GM21576 (cell line): ENCODE measurements at regions not wholly inside any gene's neighbourhood (a gene's known extent, or its start where the extent isn't known, plus 50 kb on each side); places are given as distances from the start of the nearest gene placed in this dataset.

Experiments
- ATAC-seq: cut with Tn5 transposase; IDR thresholded peaks from one replicate; pipeline ENCODE4 v1.9.1; 2021; ENCODE audit warnings: mild to moderate bottlenecking, moderate library complexity; ENCODE audit not compliant: unreplicated experiment

GRCh38 chr3:194218646-194219453, 82.9 kb downstream of the HES1 start:
- no peak for ATAC-seq

- ATAC-seq = no peak
Measured at GRCh38 chr3:194219826-194220410, 84.0 kb downstream of the HES1 start.

- no peak for ATAC-seq
Measured at GRCh38 chr3:194220901-194221326, 85.0 kb downstream of the HES1 start.

GRCh38 chr3:194221336-194221735, 85.4 kb downstream of the HES1 start:
- no peak for ATAC-seq

GRCh38 chr3:194223951-194224350, 88.0 kb downstream of the HES1 start:
- no peak for ATAC-seq

DNA sequence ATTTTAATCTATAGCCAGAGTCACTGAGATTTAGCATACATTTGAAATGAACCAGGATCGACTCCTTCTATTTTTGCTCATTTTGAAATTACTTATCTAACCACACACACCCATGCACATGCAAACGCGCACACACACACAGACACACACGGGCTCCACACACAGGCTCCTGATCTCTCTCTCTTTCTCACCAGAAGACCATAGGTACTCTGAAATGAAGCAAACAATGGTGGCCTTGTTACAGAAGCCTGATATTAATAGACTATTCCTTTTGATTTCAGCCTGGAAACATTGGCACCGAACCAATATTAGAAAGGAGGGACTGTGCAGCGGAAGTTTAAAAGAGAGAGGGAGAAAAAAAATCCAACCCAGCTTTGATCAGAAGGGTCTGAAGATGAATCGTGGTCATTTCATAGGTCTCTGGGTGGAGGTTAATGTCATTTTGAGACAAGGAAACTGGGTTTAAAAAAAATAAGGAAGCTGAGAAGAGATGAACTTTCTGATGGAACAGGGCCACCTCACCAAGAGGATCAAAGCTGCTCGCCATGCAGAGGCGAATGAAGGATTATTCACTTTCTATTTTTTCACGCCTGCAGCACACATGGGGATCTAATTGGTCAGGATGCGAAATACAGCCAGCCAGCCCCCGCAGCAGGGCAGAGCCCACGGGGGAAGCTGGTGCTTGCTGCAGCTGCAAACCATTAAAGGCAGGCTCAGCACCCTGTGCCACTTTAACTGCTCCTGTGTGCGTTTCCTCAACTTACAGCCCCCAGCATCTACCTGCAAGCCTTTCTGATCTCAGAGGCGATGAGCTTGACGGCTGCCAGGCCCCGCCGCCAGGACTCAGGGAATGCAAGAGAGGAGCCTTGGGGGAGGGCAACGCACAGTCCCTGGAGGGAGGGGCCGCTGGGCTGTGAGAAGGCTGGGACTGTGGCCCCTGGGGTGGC, 88.8 kb downstream of the HES1 start:
- no peak for ATAC-seq

DNA sequence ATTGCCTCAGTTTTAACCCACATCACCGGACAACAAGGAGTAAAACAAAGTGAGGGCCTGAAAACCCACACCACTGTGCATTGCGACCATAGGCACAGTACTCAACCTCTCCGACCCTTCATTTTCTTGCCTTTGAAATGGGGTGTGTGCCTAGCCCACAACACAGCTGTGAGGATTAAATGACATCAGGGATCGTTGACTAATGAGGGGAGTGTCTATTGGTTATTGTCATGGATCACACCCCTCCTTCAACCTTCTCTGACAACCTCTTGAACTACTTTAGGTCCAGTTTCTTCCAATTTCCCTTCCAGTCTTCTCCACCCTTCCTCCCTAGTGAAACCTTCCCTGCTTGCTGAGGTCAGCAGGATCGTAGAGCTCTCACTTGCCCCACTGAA, 89.5 kb downstream of the HES1 start:
- no peak for ATAC-seq

GRCh38 chr3:194225988-194226663, 90.2 kb downstream of the HES1 start:
- no peak for ATAC-seq

GRCh38 chr3:194231929-194232832, 96.2 kb downstream of the HES1 start:
- ATAC-seq = no peak

- ATAC-seq = no peak
Measured at GRCh38 chr3:194233150-194233549, 97.2 kb downstream of the HES1 start.

DNA sequence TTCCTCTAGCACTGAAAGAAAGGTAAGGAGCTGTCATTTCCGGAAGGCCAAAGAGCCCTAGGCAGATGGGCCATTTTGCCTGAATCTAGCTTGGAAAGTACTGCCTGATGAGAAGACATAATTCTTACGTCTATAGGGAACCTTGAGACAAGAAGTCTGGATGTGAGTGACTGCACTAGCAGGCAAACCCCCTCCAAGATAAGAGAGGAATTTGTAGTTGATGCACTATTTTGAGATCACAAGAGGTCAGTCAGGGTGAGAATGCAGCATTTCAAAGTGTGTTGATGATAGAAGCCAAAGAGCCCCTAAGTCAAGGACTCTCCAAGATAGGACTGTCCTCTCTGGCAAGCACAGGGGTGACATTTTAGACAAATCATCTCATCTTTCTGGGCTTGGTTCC, 99.2 kb downstream of the HES1 start:
- no peak for ATAC-seq

GRCh38 chr3:194237110-194237509, 101.2 kb downstream of the HES1 start:
- no peak for ATAC-seq

DNA sequence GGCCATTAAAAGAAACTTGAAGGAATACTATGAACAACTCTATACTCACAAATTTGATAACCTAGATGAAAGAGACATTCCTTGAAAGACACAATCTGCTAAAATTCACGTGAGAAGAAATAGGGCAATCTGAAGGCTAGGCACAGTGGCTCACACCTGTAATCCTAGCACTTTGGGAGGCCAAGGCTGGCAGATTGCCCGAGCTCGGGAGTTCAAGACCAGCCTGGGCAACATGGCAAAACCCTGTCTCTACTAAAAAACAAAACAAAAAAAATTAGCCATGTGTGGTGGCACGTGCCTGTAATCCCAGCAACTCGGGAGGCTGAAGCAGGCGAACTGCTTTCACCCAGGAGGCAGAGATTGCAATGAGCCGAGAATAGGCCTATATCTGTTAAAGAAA, 104.8 kb downstream of the HES1 start:
- no peak for ATAC-seq

DNA sequence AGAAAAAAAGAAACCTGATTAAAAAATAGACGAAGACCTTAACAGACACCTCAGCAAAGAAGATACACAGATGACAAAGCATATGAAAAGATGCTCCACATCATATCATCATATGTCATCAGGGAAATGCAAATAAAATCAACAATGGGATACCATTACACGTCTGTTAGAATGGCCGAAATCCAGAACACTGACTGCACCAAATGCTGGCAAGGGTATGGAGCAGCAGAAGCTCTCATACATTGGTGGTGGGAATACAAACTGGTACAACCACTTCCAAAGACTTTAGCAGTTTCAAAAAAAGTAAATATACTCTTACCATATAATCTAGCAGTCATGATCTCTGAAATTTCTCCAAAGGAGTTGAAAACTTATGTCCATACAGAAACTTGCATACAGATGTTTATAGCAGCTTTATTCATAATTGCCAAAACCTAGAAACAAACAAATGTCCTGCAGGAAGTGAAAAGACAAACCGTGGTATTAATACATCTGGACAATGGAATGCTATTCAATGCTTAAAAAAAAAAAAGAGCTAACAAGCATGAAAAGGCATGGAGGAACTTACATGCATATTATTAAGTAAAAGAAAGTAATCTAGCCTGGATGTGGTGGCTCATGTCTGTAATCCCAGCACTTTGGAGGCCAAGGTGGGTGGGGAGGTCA, 107.4 kb downstream of the HES1 start:
- no peak for ATAC-seq

GRCh38 chr3:194244167-194244566, 107.0 kb downstream of the CPN2 start:
- no peak for ATAC-seq

DNA sequence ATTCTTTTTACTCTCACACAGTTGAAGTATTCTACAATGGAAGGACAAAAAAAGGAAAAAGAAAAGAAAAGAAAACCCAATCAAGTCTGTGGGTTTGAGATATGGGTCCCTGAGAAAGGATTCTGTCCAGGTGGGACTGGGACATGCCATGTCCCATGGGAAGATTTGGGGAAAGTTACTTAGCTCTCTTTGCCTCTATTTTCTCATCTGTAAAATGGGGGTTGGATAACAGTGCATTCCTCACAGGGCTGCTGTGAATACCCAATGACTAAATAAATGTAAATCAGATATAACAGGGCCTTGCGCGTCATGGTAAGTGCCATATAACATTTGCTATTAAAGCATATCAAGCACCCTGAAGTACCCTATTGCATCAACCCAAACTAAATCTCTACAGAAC, 105.7 kb downstream of the CPN2 start:
- ATAC-seq = no peak

GRCh38 chr3:194245975-194246561, 105.1 kb downstream of the CPN2 start:
- no peak for ATAC-seq

GRCh38 chr3:194246709-194247349, 104.3 kb downstream of the CPN2 start:
- no peak for ATAC-seq

DNA sequence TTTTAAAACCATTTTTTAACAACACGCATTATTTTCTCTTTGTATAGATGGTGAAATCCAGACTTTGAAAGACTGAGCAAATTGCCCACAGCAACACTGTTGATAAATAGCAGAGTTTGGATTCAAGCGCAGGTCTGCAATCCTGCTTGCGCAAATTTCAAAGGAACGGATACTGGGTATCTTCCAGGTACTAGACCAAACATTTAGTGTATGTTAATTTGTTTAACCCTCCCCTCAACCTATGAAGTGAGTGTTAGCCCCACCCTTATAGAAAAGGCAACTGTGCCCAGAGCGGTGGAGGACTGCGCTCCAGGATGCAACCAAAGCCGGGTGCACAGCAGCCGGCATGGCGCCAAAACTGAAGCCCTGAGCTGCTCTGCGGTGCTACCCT, 103.8 kb downstream of the CPN2 start:
- ATAC-seq = no peak
